Tibial nerve (tissue), 4 donors: ENCODE measurements at regions not wholly inside any gene's neighbourhood (a gene's known extent, or its start where the extent isn't known, plus 50 kb on each side); places are given as distances from the start of the nearest gene placed in this dataset.

Experiments used
- DNase-seq, 2 donors: peaks; one replicate each; pipeline ENCODE4 v3.0.0-alpha.2; 2019; ENCODE audit warnings: low spot score in 2 of 2
- H3K27ac ChIP-seq, 4 donors: fragments of 200-600 bp; sonication (generic) in 3 of 4; one replicate each; pipeline ENCODE4 v1.5.1; 2017 to 2019; ENCODE audit warnings: mild to moderate bottlenecking in 1 of 4
- H3K27me3 ChIP-seq, 2 donors: fragments of 200-600 bp; sonication (generic) in 1 of 2; one replicate each; pipeline versions ENCODE4 v1.5.1 to v1.6.0; 2017 to 2019
- H3K36me3 ChIP-seq, 3 donors: fragments of 200-600 bp; sonication (generic); one replicate each; pipeline ENCODE4 v1.5.1; 2018 to 2019
- H3K4me1 ChIP-seq, 4 donors: fragments of 200-600 bp; sonication (generic) in 3 of 4; one replicate each; pipeline ENCODE4 v1.5.1; 2017 to 2019
- H3K4me3 ChIP-seq, 4 donors: fragments of 200-600 bp; sonication (generic) in 3 of 4; one replicate each; pipeline ENCODE4 v1.5.1; 2017 to 2019; ENCODE audit warnings: mild to moderate bottlenecking in 1 of 4, moderate library complexity in 1 of 4
- H3K9me3 ChIP-seq, 4 donors: fragments of 200-600 bp; sonication (generic) in 3 of 4; one replicate each; pipeline ENCODE4 v1.5.1; 2017 to 2019
- CTCF ChIP-seq, 5 experiments: fragments of 200-600 bp in 3 of 5; fragments of 450-650 bp in 2 of 5; sonication (generic) in 3 of 5; IDR thresholded peaks; one replicate each; pipeline ENCODE4 v1.5.1; 2016 to 2019; ENCODE audit warnings: antibody characterized with exemption in 5 of 5, mild to moderate bottlenecking in 3 of 5, moderate library complexity in 2 of 5
- EP300 ChIP-seq, 2 donors: sonication (generic); formaldehyde crosslinking; IDR thresholded peaks; one replicate each; pipeline ENCODE4 v1.6.1; 2017; ENCODE audit warnings: antibody characterized with exemption in 2 of 2, mild to moderate bottlenecking in 1 of 2
- POLR2A ChIP-seq, 2 donors: fragments of 450-650 bp; IDR thresholded peaks; one replicate each; pipeline ENCODE4 v1.6.1; 2017; ENCODE audit warnings: antibody characterized with exemption in 2 of 2, mild to moderate bottlenecking in 2 of 2, moderate library complexity in 2 of 2
- WGBS, 2 donors: methylation state at CpG; one replicate each; pipeline ENCODE4 v1.1.5; 2018; 5-methylcytosine and 5-hydroxymethylcytosine counted together

- DNase-seq, result no peak
- Histone ChIP-seq H3K4me3 (no peak overlapping the region), H3K36me3 (no peaks in the 10 kb centered on the region), H3K9me3 (peaks cover 0 to 21% (median 0%) of the 10 kb centered on the region in 4 donors), H3K27ac (no peak overlapping the region), H3K4me1 (no peaks in the 10 kb centered on the region), H3K27me3 (no peaks in the 10 kb centered on the region)
- TF ChIP-seq CTCF (IDR thresholded peaks at IDR 0.05) (no peak), POLR2A (IDR thresholded peaks at IDR 0.05) (no peak), EP300 (IDR thresholded peaks at IDR 0.05) (no peak)
- WGBS, 2 donors, result 77 to 83% methylated on average over 5 of the region's 5 CpGs
These were observed 1042.1 kb upstream of the LCORL start for GRCh38 chr4:19063662-19064061.

DNA sequence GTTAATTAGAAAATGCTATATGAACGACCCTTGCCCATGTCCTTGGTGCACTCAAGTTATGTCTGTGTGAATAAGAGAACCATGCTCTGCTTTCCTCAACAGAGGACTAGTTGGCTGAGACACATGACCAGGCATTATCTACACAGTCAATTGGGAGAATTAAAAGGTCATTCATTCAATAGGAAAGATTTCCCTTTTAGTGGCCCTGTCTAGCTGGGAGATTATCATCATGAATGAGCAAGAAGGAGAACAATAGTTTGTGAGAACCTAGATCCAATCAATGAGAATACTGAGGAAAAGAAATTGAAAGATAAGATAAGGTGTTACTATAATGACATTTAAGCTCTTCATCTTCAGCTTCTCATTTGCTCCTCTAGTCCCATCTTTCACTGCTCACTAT, 1033.4 kb upstream of the LCORL start:
- H3K9me3 ChIP-seq, result peaks cover 0 to 3% (median 0%) of the 10 kb centered on the region in 4 donors
- no peaks in the 10 kb centered on the region for H3K27me3 ChIP-seq
- TF ChIP-seq CTCF (IDR thresholded peaks at IDR 0.05) (no peak), EP300 (IDR thresholded peaks at IDR 0.05) (no peak), POLR2A (IDR thresholded peaks at IDR 0.05) (no peak)
- peaks cover 0 to 10% (median 0%) of the 10 kb centered on the region in 4 donors for H3K4me1 ChIP-seq
- H3K27ac ChIP-seq, result no peak overlapping the region
- 57 to 70% methylated on average over 1 of the region's 1 CpG for WGBS, 2 donors
- H3K36me3 ChIP-seq, result no peaks in the 10 kb centered on the region
- H3K4me3 ChIP-seq, result no peak overlapping the region
- no peak for DNase-seq

GRCh38 chr4:19051831-19052230, 1030.3 kb upstream of the LCORL start:
- H3K27ac ChIP-seq, result no peak overlapping the region
- TF ChIP-seq POLR2A (IDR thresholded peaks at IDR 0.05), result no peak
- TF ChIP-seq CTCF (IDR thresholded peaks at IDR 0.05), result no peak
- TF ChIP-seq EP300 (IDR thresholded peaks at IDR 0.05), result no peak
- WGBS, 2 donors, result 31 to 43% methylated on average over 5 of the region's 5 CpGs

GRCh38 chr4:19047279-19047880, 1025.8 kb upstream of the LCORL start:
- H3K27me3 ChIP-seq, result no peaks in the 10 kb centered on the region
- H3K4me3 ChIP-seq, result no peak overlapping the region
- H3K36me3 ChIP-seq, result no peaks in the 10 kb centered on the region
- H3K27ac ChIP-seq, result no peak overlapping the region
- H3K4me1 ChIP-seq, result peaks cover 0 to 10% (median 0%) of the 10 kb centered on the region in 4 donors
- 66 to 71% methylated on average over 2 of the region's 2 CpGs for WGBS, 2 donors
- no peak for TF ChIP-seq CTCF (IDR thresholded peaks at IDR 0.05)
- no peak for TF ChIP-seq POLR2A (IDR thresholded peaks at IDR 0.05)
- TF ChIP-seq EP300 (IDR thresholded peaks at IDR 0.05), result no peak
- no peaks in the 10 kb centered on the region for H3K9me3 ChIP-seq
- DNase-seq, result no peak

More at GRCh38 chr4:19051831-19052230, 1030.3 kb upstream of the LCORL start:
- Histone ChIP-seq H3K4me3 (no peak overlapping the region), H3K36me3 (no peaks in the 10 kb centered on the region), H3K9me3 (no peaks in the 10 kb centered on the region), H3K27me3 (no peaks in the 10 kb centered on the region), H3K4me1 (peaks cover 0 to 10% (median 0%) of the 10 kb centered on the region in 4 donors)
- DNase-seq, result no peak

- WGBS, 2 donors, result 89 to 90% methylated on average over 3 of the region's 3 CpGs
- no peak overlapping the region for H3K4me3 ChIP-seq
- H3K4me1 ChIP-seq, result no peaks in the 10 kb centered on the region
- no peak for DNase-seq
- TF ChIP-seq CTCF (IDR thresholded peaks at IDR 0.05) (no peak), POLR2A (IDR thresholded peaks at IDR 0.05) (no peak)
- no peaks in the 10 kb centered on the region for H3K9me3 ChIP-seq
- no peaks in the 10 kb centered on the region for H3K36me3 ChIP-seq
- no peaks in the 10 kb centered on the region for H3K27me3 ChIP-seq
- H3K27ac ChIP-seq, result no peak overlapping the region
These were observed 1018.3 kb upstream of the LCORL start for GRCh38 chr4:19039816-19040215.
